ENCODE measurements at regions not wholly inside any gene's neighbourhood (a gene's known extent, or its start where the extent isn't known, plus 50 kb on each side); places are given as distances from the start of the nearest gene placed in this dataset.

- TF ChIP-seq, protein P1, sequence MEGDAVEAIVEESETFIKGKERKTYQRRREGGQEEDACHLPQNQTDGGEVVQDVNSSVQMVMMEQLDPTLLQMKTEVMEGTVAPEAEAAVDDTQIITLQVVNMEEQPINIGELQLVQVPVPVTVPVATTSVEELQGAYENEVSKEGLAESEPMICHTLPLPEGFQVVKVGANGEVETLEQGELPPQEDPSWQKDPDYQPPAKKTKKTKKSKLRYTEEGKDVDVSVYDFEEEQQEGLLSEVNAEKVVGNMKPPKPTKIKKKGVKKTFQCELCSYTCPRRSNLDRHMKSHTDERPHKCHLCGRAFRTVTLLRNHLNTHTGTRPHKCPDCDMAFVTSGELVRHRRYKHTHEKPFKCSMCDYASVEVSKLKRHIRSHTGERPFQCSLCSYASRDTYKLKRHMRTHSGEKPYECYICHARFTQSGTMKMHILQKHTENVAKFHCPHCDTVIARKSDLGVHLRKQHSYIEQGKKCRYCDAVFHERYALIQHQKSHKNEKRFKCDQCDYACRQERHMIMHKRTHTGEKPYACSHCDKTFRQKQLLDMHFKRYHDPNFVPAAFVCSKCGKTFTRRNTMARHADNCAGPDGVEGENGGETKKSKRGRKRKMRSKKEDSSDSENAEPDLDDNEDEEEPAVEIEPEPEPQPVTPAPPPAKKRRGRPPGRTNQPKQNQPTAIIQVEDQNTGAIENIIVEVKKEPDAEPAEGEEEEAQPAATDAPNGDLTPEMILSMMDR (IDR thresholded peaks at IDR 0.05), result no peak
- TF ChIP-seq POLR2A (IDR thresholded peaks at IDR 0.05), result no peak
These were observed 79.7 kb downstream of the MRPS30 start for GRCh38 chr5:44888435-44888834.
